GM21381 (cell line): ENCODE measurements at regions not wholly inside any gene's neighbourhood (a gene's known extent, or its start where the extent isn't known, plus 50 kb on each side); places are given as distances from the start of the nearest gene placed in this dataset.
A peak's percentile ranks its signal among the peaks of the same experiment; 100 is the strongest.
"Not testable (repeated sequence)": the region's sequence is repeated elsewhere in the genome, so short reads cannot be mapped to it uniquely, and the experiment has no call there.

Source experiments
- ATAC-seq: cut with Tn5 transposase; IDR thresholded peaks from one replicate; pipeline ENCODE4 v1.9.1; 2021; ENCODE audit warnings: mild to moderate bottlenecking, moderate library complexity; ENCODE audit not compliant: unreplicated experiment

- no peak for ATAC-seq
These were observed 121.8 kb upstream of the SLC1A4 start for GRCh38 chr2:64867253-64867996.

- ATAC-seq = no peak
These were observed 120.1 kb upstream of the SLC1A4 start for GRCh38 chr2:64869126-64869525.

- peak; percentile 90 for ATAC-seq
These were observed 115.7 kb upstream of the SLC1A4 start for GRCh38 chr2:64873472-64873924.

- no peak for ATAC-seq
These were observed 114.6 kb upstream of the SLC1A4 start for GRCh38 chr2:64874593-64874992.

GRCh38 chr2:64875368-64875767 lies 113.8 kb upstream of the SLC1A4 start:
- no peak for ATAC-seq

GRCh38 chr2:64876137-64876647 lies 113.0 kb upstream of the SLC1A4 start:
- no peak for ATAC-seq

GRCh38 chr2:64879745-64880144 lies 109.5 kb upstream of the SLC1A4 start:
- no peak for ATAC-seq

- no peak for ATAC-seq
These were observed 108.8 kb upstream of the SLC1A4 start for GRCh38 chr2:64880193-64880951.

GRCh38 chr2:64881037-64881492 lies 108.1 kb upstream of the SLC1A4 start:
- ATAC-seq = no peak

- ATAC-seq = no peak
These were observed 101.6 kb upstream of the SLC1A4 start for GRCh38 chr2:64887565-64887964.

- ATAC-seq = no peak
These were observed 100.4 kb upstream of the SLC1A4 start for GRCh38 chr2:64888591-64889309.

- ATAC-seq = no peak
These were observed 99.4 kb upstream of the SLC1A4 start for GRCh38 chr2:64889803-64890202.

- not testable (repeated sequence) for ATAC-seq
These were observed 92.6 kb upstream of the SLC1A4 start for GRCh38 chr2:64896572-64896971.

GRCh38 chr2:64899081-64899865 lies 89.9 kb upstream of the SLC1A4 start:
- ATAC-seq = no peak

- ATAC-seq = not testable (repeated sequence)
These were observed 89.3 kb upstream of the SLC1A4 start for GRCh38 chr2:64899876-64900275.

GRCh38 chr2:64904413-64905329 lies 84.5 kb upstream of the SLC1A4 start:
- no peak for ATAC-seq

GRCh38 chr2:64905338-64906024 lies 83.7 kb upstream of the SLC1A4 start:
- no peak for ATAC-seq

- ATAC-seq = no peak
These were observed 82.2 kb upstream of the SLC1A4 start for GRCh38 chr2:64906853-64907536.
